B cell (primary cell): ENCODE measurements at regions not wholly inside any gene's neighbourhood (a gene's known extent, or its start where the extent isn't known, plus 50 kb on each side); places are given as distances from the start of the nearest gene placed in this dataset.

Source experiments
- ATAC-seq: fragments of 200-7000 bp; cut with Tn5 transposase; one replicate; pipeline ENCODE4 v1.10.0; 2021; ENCODE audit warnings: low read depth, mild to moderate bottlenecking, moderate number of reproducible peaks, moderate library complexity
- CTCF ChIA-PET: fragments of 350-600 bp; sonication (Branson Sonifier 250); formaldehyde crosslinking; loops from one replicate; lab custom pipeline; 2021; ENCODE audit warnings: antibody characterized with exemption, inconsistent platforms; lab: Charles Lee
- POLR2A ChIA-PET: fragments of 350-600 bp; sonication (Branson Sonifier 250); formaldehyde crosslinking; loops from one replicate; lab custom pipeline; 2021; ENCODE audit warnings: antibody characterized with exemption; lab: Charles Lee
- DNase-seq: peaks from one replicate; pipeline ENCODE4 v3.0.0; 2013
- H2AFZ ChIP-seq: 2 replicates; pipeline ENCODE4 v1.6.1; 2012; ENCODE audit warnings: mild to moderate bottlenecking, low read depth, low read length; ENCODE audit not compliant: insufficient read depth, poor library complexity, severe bottlenecking
- H3K27ac ChIP-seq, 2 donors: 1 replicate in 1 of 2; 2 replicates in 1 of 2; pipeline ENCODE4 v1.5.1; 2012 to 2013; ENCODE audit warnings: low read length in 2 of 2, mild to moderate bottlenecking in 2 of 2, moderate library complexity in 1 of 2
- H3K27me3 ChIP-seq, 4 experiments: fragments of 200-600 bp in 1 of 4; sonication (generic) in 1 of 4; replicated peaks in 1 of 4; 1 replicate in 2 of 4; 2 replicates in 2 of 4; pipeline versions ENCODE4 v1.6.1 to v1.7.0; 2013 to 2016; ENCODE audit warnings: low read length in 3 of 4, mild to moderate bottlenecking in 2 of 4, mixed read lengths in 1 of 4, moderate library complexity in 1 of 4; ENCODE audit not compliant: insufficient read depth in 4 of 4, control insufficient read depth in 3 of 4; ENCODE audit errors: control extremely low read depth in 1 of 4
- H3K36me3 ChIP-seq, 2 experiments: replicated peaks in 1 of 2; 1 replicate in 1 of 2; 2 replicates in 1 of 2; pipeline versions ENCODE4 v1.6.1 to v1.7.1; 2013; ENCODE audit warnings: low read length in 1 of 2; ENCODE audit not compliant: insufficient read depth in 2 of 2, control insufficient read depth in 1 of 2; ENCODE audit errors: control extremely low read depth in 1 of 2, extremely low read depth in 1 of 2
- H3K4me1 ChIP-seq, 2 donors: fragments of 200-600 bp in 1 of 2; sonication (generic) in 1 of 2; 1 replicate in 1 of 2; 2 replicates in 1 of 2; pipeline versions ENCODE4 v1.5.1 to v1.6.1; 2013 to 2017; ENCODE audit warnings: low read length in 2 of 2; ENCODE audit not compliant: control insufficient read depth in 2 of 2, insufficient read depth in 2 of 2
- H3K4me2 ChIP-seq: replicated peaks from 2 replicates; pipeline ENCODE3; 2012; ENCODE audit warnings: mild to moderate bottlenecking, low read depth, low read length; ENCODE audit not compliant: poor library complexity, severe bottlenecking
- H3K4me3 ChIP-seq, 5 experiments: fragments of 200-600 bp in 1 of 5; sonication (generic) in 1 of 5; 1 replicate in 3 of 5; 2 replicates in 2 of 5; pipeline versions ENCODE4 v1.5.1 to v1.7.0; 2011 to 2016; ENCODE audit warnings: low read length in 4 of 5, mild to moderate bottlenecking in 4 of 5, low read depth in 2 of 5, control low read depth in 1 of 5, moderate library complexity in 1 of 5; ENCODE audit not compliant: insufficient read depth in 1 of 5; ENCODE audit errors: control extremely low read depth in 1 of 5, extremely low read depth in 1 of 5
- H3K79me2 ChIP-seq: fragments of 200-600 bp; sonication (generic); one replicate; pipeline ENCODE4 v1.6.0; 2016; ENCODE audit warnings: low read length; ENCODE audit not compliant: control insufficient read depth, insufficient read depth
- H3K9ac ChIP-seq: fragments of 200-600 bp; sonication (generic); 2 replicates; pipeline ENCODE4 v1.6.1; 2017; ENCODE audit warnings: mild to moderate bottlenecking, low read length, moderate library complexity
- H3K9me3 ChIP-seq, 3 donors: one replicate each; pipeline versions ENCODE4 v1.6.1 to v1.7.1; 2013; ENCODE audit warnings: low read length in 2 of 3; ENCODE audit not compliant: control insufficient read depth in 2 of 3, insufficient read depth in 1 of 3; ENCODE audit errors: control extremely low read depth in 1 of 3
- H4K20me1 ChIP-seq: 2 replicates; pipeline ENCODE4 v1.6.0; 2012; ENCODE audit warnings: mild to moderate bottlenecking, low read length; ENCODE audit not compliant: insufficient read depth, control insufficient read depth, poor library complexity, severe bottlenecking
- H3K27ac Mint-ChIP-seq: one replicate; pipeline ENCODE4 v1.8.0; 2021; ENCODE audit warnings: mixed read lengths
- H3K27me3 Mint-ChIP-seq: one replicate; pipeline ENCODE4 v1.8.0; 2021; ENCODE audit warnings: mixed read lengths
- H3K4me1 Mint-ChIP-seq: one replicate; pipeline ENCODE4 v1.8.0; 2021; ENCODE audit warnings: mixed read lengths
- H3K4me3 Mint-ChIP-seq: one replicate; pipeline ENCODE4 v1.8.0; 2021; ENCODE audit warnings: mixed read lengths
- H3K9me3 Mint-ChIP-seq: one replicate; pipeline ENCODE4 v1.8.0; 2022; ENCODE audit warnings: mixed read lengths; ENCODE audit not compliant: insufficient read depth
- EZH2 ChIP-seq: IDR thresholded peaks from 2 replicates; pipeline ENCODE4 v1.6.1; 2012; ENCODE audit warnings: borderline replicate concordance, low read depth, mild to moderate bottlenecking, moderate library complexity, low read length; ENCODE audit not compliant: insufficient read depth, poor library complexity, severe bottlenecking
- WGBS: methylation state at CpG from one replicate; pipeline ENCODE4 v1.1.5; 2013; ENCODE audit warnings: missing lambda C conversion rate; ENCODE audit not compliant: insufficient coverage; 5-methylcytosine and 5-hydroxymethylcytosine counted together
- intact Hi-C: fragments of 100-400 bp; cut with micrococcal nuclease; formaldehyde crosslinking; loops from one replicate; pipeline ENCODE4 v1.10.0; 2022
- TF ChIP-seq, protein P1 (sequence below): fragments of 200-600 bp; IDR thresholded peaks from one replicate; pipeline ENCODE4 v1.8.0; 2022; ENCODE audit warnings: antibody characterized with exemption, mild to moderate bottlenecking

DNA sequence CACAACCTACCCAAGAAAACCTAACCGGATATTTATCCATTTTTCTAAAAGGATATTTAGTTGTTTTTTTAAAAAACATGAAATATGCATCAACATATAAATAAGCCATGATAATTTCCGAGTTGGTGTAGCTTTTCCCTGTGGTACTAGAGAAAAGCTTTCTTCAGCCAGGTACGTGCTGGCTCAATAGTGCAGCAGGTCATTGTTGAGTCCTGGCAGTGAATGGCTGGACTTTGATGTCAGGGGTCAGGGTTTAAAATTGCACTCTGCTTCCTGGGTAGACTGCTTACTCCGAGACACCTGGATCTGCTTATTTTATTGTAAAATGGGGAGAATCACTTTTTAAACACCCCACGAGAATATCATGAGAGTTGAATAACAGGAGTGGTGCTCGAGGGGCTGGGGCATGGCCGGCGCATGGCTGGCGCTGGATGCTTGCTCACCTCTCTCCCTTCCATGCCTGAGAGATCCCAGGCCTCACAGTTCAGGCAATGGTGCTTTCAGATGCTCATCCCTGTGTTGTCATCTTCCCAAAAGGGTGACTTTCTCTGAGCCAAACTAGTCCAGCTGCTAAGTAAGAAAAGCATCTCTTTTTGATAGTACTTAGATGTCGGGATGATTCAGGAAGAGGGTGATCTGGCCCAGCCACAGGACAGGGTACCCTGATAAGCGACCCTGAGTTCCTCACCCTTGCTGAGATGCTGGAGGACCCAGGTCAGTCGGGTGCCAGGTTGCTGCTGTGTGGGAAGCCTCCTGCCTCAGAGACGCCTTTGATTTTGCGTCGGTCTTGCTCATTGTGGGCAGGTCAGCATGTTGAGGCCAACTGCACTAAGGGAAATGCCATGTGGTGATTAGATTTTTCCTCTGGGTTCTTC lies 269.1 kb upstream of the FOXQ1 start:
- Histone ChIP-seq H2AFZ (no peak overlapping the region), H3K36me3 (no peaks in the 10 kb centered on the region), H3K4me1 (no peaks in the 10 kb centered on the region), H3K27ac (no peak overlapping the region), H3K4me2 (no peak overlapping the region), H3K9ac (no peak overlapping the region), H4K20me1 (no peaks in the 10 kb centered on the region), H3K4me3 (no peak overlapping the region), H3K27me3 (peaks cover 0 to 4% (median 0%) of the 10 kb centered on the region in 4 experiments), H3K9me3 (no peaks in the 10 kb centered on the region), H3K79me2 (no peaks in the 10 kb centered on the region)
- no peak overlapping the region for H3K4me3 Mint-ChIP-seq
- H3K4me1 Mint-ChIP-seq: no peaks in the 10 kb centered on the region
- intact Hi-C loops: no loop called here
- peaks cover 43% of the 10 kb centered on the region for H3K27me3 Mint-ChIP-seq
- no peaks in the 10 kb centered on the region for H3K9me3 Mint-ChIP-seq
- TF ChIP-seq EZH2: no peak
- TF ChIP-seq, protein P1, sequence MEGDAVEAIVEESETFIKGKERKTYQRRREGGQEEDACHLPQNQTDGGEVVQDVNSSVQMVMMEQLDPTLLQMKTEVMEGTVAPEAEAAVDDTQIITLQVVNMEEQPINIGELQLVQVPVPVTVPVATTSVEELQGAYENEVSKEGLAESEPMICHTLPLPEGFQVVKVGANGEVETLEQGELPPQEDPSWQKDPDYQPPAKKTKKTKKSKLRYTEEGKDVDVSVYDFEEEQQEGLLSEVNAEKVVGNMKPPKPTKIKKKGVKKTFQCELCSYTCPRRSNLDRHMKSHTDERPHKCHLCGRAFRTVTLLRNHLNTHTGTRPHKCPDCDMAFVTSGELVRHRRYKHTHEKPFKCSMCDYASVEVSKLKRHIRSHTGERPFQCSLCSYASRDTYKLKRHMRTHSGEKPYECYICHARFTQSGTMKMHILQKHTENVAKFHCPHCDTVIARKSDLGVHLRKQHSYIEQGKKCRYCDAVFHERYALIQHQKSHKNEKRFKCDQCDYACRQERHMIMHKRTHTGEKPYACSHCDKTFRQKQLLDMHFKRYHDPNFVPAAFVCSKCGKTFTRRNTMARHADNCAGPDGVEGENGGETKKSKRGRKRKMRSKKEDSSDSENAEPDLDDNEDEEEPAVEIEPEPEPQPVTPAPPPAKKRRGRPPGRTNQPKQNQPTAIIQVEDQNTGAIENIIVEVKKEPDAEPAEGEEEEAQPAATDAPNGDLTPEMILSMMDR: no peak
- CTCF ChIA-PET: no interaction called here
- H3K27ac Mint-ChIP-seq: no peak overlapping the region
- no peak for DNase-seq
- POLR2A ChIA-PET: no interaction called here
- ATAC-seq: no peak
- WGBS: 84% methylated on average over 12 of the region's 15 CpGs

DNA sequence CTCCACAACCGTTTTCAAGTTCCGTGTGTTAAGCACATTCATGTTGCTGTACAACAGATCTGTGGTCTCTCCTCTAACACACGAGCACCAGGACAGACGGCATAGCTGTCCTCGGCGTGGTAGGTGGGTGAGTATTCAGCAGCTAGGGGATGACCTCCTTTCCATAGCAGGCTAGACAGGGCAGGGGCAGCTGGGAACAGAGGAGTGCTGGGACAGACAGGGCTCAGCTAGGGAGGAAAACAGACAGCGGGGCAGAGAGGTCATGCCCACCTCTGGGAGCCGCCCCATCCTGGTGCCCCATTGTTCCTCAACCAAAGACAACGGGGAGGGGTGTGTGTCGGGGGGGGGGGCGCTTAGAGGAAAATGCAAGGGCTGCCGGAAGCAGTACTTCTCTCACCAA lies 271.5 kb upstream of the FOXQ1 start:
- no peaks in the 10 kb centered on the region for H3K79me2 ChIP-seq
- H4K20me1 ChIP-seq: no peaks in the 10 kb centered on the region
- peaks cover 0 to 4% (median 0%) of the 10 kb centered on the region in 4 experiments for H3K27me3 ChIP-seq
- POLR2A ChIA-PET: no interaction called here
- no peak overlapping the region for H3K9ac ChIP-seq
- no peaks in the 10 kb centered on the region for H3K36me3 ChIP-seq
- CTCF ChIA-PET: no interaction called here
- ATAC-seq (no peak), DNase-seq (no peak)
- H3K4me1 ChIP-seq: no peaks in the 10 kb centered on the region
- no peak overlapping the region for H3K27ac ChIP-seq
- no peak overlapping the region for H2AFZ ChIP-seq
- WGBS: 93% methylated on average over 6 of the region's 12 CpGs
- no peaks in the 10 kb centered on the region for H3K9me3 Mint-ChIP-seq
- no peak overlapping the region for H3K4me3 Mint-ChIP-seq
- H3K4me3 ChIP-seq: no peak overlapping the region
- no peak overlapping the region for H3K27ac Mint-ChIP-seq
- H3K27me3 Mint-ChIP-seq: peaks cover 29% of the 10 kb centered on the region
- peaks cover 0 to 3% (median 0%) of the 10 kb centered on the region in 3 donors for H3K9me3 ChIP-seq
- intact Hi-C loops: no loop called here
- H3K4me1 Mint-ChIP-seq: no peaks in the 10 kb centered on the region
- TF ChIP-seq EZH2: no peak
- TF ChIP-seq, protein P1: no peak
- H3K4me2 ChIP-seq: no peak overlapping the region
